CD8-positive, alpha-beta memory T cell (primary cell): ENCODE measurements at regions not wholly inside any gene's neighbourhood (a gene's known extent, or its start where the extent isn't known, plus 50 kb on each side); places are given as distances from the start of the nearest gene placed in this dataset.

ENCODE experiments used
- CTCF ChIA-PET: fragments of 350-600 bp; sonication (Branson Sonifier 250); formaldehyde crosslinking; loops from one replicate; lab custom pipeline; 2021; ENCODE audit warnings: antibody characterized with exemption; lab: Charles Lee
- POLR2A ChIA-PET: fragments of 350-600 bp; sonication (Branson Sonifier 250); formaldehyde crosslinking; loops from one replicate; lab custom pipeline; 2021; ENCODE audit warnings: antibody characterized with exemption; lab: Charles Lee
- DNase-seq, 5 donors: peaks; one replicate each; pipeline versions ENCODE4 v3.0.0 to v3.0.0-alpha.2; 2020 to 2022; ENCODE audit warnings: mixed read lengths in 1 of 5
- H3K27ac ChIP-seq: one replicate; pipeline ENCODE4 v1.7.0; 2013; ENCODE audit warnings: low read depth, mild to moderate bottlenecking, low read length, moderate library complexity
- H3K27me3 ChIP-seq: 2 replicates; pipeline ENCODE4 v1.7.0; 2013; ENCODE audit warnings: low read length, mild to moderate bottlenecking; ENCODE audit not compliant: insufficient read depth, poor library complexity, severe bottlenecking
- H3K36me3 ChIP-seq: 2 replicates; pipeline ENCODE4 v1.7.0; 2013; ENCODE audit warnings: mild to moderate bottlenecking, low read length, moderate library complexity; ENCODE audit not compliant: insufficient read depth
- H3K4me1 ChIP-seq: 2 replicates; pipeline ENCODE4 v1.7.0; 2013; ENCODE audit warnings: mild to moderate bottlenecking, low read length, moderate library complexity; ENCODE audit not compliant: insufficient read depth
- H3K4me3 ChIP-seq: 2 replicates; pipeline ENCODE4 v1.7.0; 2013; ENCODE audit warnings: mild to moderate bottlenecking, low read length
- H3K9me3 ChIP-seq: 2 replicates; pipeline ENCODE4 v1.7.0; 2013; ENCODE audit warnings: mild to moderate bottlenecking, low read length
- H3K27ac Mint-ChIP-seq, 8 donors: one replicate each; pipeline ENCODE4 v1.8.0; 2020 to 2021; ENCODE audit warnings: mixed read lengths in 8 of 8, mild to moderate bottlenecking in 6 of 8, inconsistent platforms in 3 of 8, moderate library complexity in 3 of 8
- H3K27me3 Mint-ChIP-seq, 2 donors: one replicate each; pipeline ENCODE4 v1.8.0; 2020 to 2021; ENCODE audit warnings: mixed read lengths in 2 of 2, mild to moderate bottlenecking in 1 of 2, moderate library complexity in 1 of 2
- H3K36me3 Mint-ChIP-seq, 3 donors: one replicate each; pipeline ENCODE4 v1.8.0; 2020 to 2021; ENCODE audit warnings: mixed read lengths in 3 of 3, inconsistent platforms in 1 of 3, mild to moderate bottlenecking in 1 of 3
- H3K4me1 Mint-ChIP-seq, 3 donors: one replicate each; pipeline ENCODE4 v1.8.0; 2020 to 2021; ENCODE audit warnings: mixed read lengths in 3 of 3, inconsistent platforms in 1 of 3, mild to moderate bottlenecking in 1 of 3
- H3K4me3 Mint-ChIP-seq, 7 donors: one replicate each; pipeline ENCODE4 v1.8.0; 2020 to 2021; ENCODE audit warnings: mixed read lengths in 7 of 7, mild to moderate bottlenecking in 6 of 7, moderate library complexity in 4 of 7, inconsistent platforms in 2 of 7
- H3K9me3 Mint-ChIP-seq, 5 donors: one replicate each; pipeline ENCODE4 v1.8.0; 2020 to 2022; ENCODE audit warnings: mixed read lengths in 5 of 5, mild to moderate bottlenecking in 3 of 5, moderate library complexity in 2 of 5, inconsistent platforms in 1 of 5

- Histone ChIP-seq H3K4me3 (no peak overlapping the region), H3K27me3 (no peaks in the 10 kb centered on the region), H3K4me1 (no peaks in the 10 kb centered on the region), H3K36me3 (no peaks in the 10 kb centered on the region), H3K9me3 (no peaks in the 10 kb centered on the region), H3K27ac (no peak overlapping the region)
- DNase-seq: no peak
- no peaks in the 10 kb centered on the region for H3K9me3 Mint-ChIP-seq
- no peak overlapping the region for H3K27ac Mint-ChIP-seq
- H3K27me3 Mint-ChIP-seq: peaks cover 0 to 2% of the 10 kb centered on the region in 2 donors
- H3K36me3 Mint-ChIP-seq: no peaks in the 10 kb centered on the region
- H3K4me3 Mint-ChIP-seq: no peak overlapping the region
- ChIA-PET POLR2A (no interaction called here), CTCF (no interaction called here)
- H3K4me1 Mint-ChIP-seq: no peaks in the 10 kb centered on the region
Observed at GRCh38 chr2:122072666-122073065, 317.2 kb downstream of the TSN start.

- Histone ChIP-seq H3K27me3 (no peaks in the 10 kb centered on the region), H3K27ac (no peak overlapping the region), H3K4me3 (no peak overlapping the region), H3K4me1 (no peaks in the 10 kb centered on the region), H3K9me3 (no peaks in the 10 kb centered on the region), H3K36me3 (no peaks in the 10 kb centered on the region)
- POLR2A ChIA-PET: no interaction called here
- CTCF ChIA-PET: no interaction called here
- Mint-ChIP-seq H3K27ac (no peak overlapping the region), H3K4me1 (no peaks in the 10 kb centered on the region), H3K4me3 (no peak overlapping the region), H3K27me3 (peaks cover 0 to 2% of the 10 kb centered on the region in 2 donors), H3K36me3 (no peaks in the 10 kb centered on the region), H3K9me3 (no peaks in the 10 kb centered on the region)
- no peak for DNase-seq
Observed at GRCh38 chr2:122074201-122074600, 318.8 kb downstream of the TSN start.

- CTCF ChIA-PET: no interaction called here
- POLR2A ChIA-PET: no interaction called here
- DNase-seq: no peak
- Mint-ChIP-seq H3K27me3 (peaks cover 0 to 1% of the 10 kb centered on the region in 2 donors), H3K4me3 (no peak overlapping the region), H3K9me3 (no peaks in the 10 kb centered on the region), H3K4me1 (no peaks in the 10 kb centered on the region), H3K36me3 (no peaks in the 10 kb centered on the region), H3K27ac (no peak overlapping the region)
- no peaks in the 10 kb centered on the region for H3K9me3 ChIP-seq
- H3K27me3 ChIP-seq: no peaks in the 10 kb centered on the region
- H3K4me1 ChIP-seq: no peaks in the 10 kb centered on the region
- no peak overlapping the region for H3K27ac ChIP-seq
- no peak overlapping the region for H3K4me3 ChIP-seq
- H3K36me3 ChIP-seq: no peaks in the 10 kb centered on the region
Observed at GRCh38 chr2:122075381-122075780, 319.9 kb downstream of the TSN start.

GRCh38 chr2:122077114-122077513 is 321.7 kb downstream of the TSN start:
- no peaks in the 10 kb centered on the region for H3K36me3 Mint-ChIP-seq
- no peaks in the 10 kb centered on the region for H3K9me3 Mint-ChIP-seq
- H3K27me3 Mint-ChIP-seq: peaks cover 0 to 1% of the 10 kb centered on the region in 2 donors
- H3K4me1 Mint-ChIP-seq: no peaks in the 10 kb centered on the region
- no peak overlapping the region for H3K27ac Mint-ChIP-seq
- no peaks in the 10 kb centered on the region for H3K9me3 ChIP-seq
- H3K4me3 ChIP-seq: no peak overlapping the region
- H3K27ac ChIP-seq: no peak overlapping the region
- no peaks in the 10 kb centered on the region for H3K27me3 ChIP-seq
- ChIA-PET POLR2A (no interaction called here), CTCF (no interaction called here)
- no peaks in the 10 kb centered on the region for H3K4me1 ChIP-seq
- no peak overlapping the region for H3K4me3 Mint-ChIP-seq
- DNase-seq: no peak
- H3K36me3 ChIP-seq: no peaks in the 10 kb centered on the region

GRCh38 chr2:122077771-122078170 is 322.3 kb downstream of the TSN start:
- Histone ChIP-seq H3K36me3 (no peaks in the 10 kb centered on the region), H3K4me1 (no peaks in the 10 kb centered on the region), H3K27ac (no peak overlapping the region), H3K4me3 (no peak overlapping the region), H3K27me3 (no peaks in the 10 kb centered on the region), H3K9me3 (no peaks in the 10 kb centered on the region)
- H3K4me3 Mint-ChIP-seq: no peak overlapping the region
- ChIA-PET POLR2A (no interaction called here), CTCF (no interaction called here)
- no peak overlapping the region for H3K27ac Mint-ChIP-seq
- peaks cover 0 to 2% (median 0%) of the 10 kb centered on the region in 5 donors for H3K9me3 Mint-ChIP-seq
- H3K4me1 Mint-ChIP-seq: no peaks in the 10 kb centered on the region
- no peaks in the 10 kb centered on the region for H3K27me3 Mint-ChIP-seq
- no peak for DNase-seq
- H3K36me3 Mint-ChIP-seq: no peaks in the 10 kb centered on the region

GRCh38 chr2:122078451-122078850 is 323.0 kb downstream of the TSN start:
- Histone ChIP-seq H3K27ac (no peak overlapping the region), H3K4me1 (no peaks in the 10 kb centered on the region), H3K27me3 (no peaks in the 10 kb centered on the region), H3K4me3 (no peak overlapping the region), H3K9me3 (no peaks in the 10 kb centered on the region), H3K36me3 (no peaks in the 10 kb centered on the region)
- Mint-ChIP-seq H3K4me1 (no peaks in the 10 kb centered on the region), H3K4me3 (no peak overlapping the region), H3K9me3 (peaks cover 0 to 2% (median 0%) of the 10 kb centered on the region in 5 donors), H3K27me3 (no peaks in the 10 kb centered on the region), H3K36me3 (no peaks in the 10 kb centered on the region), H3K27ac (no peak overlapping the region)
- no peak for DNase-seq
- CTCF ChIA-PET: no interaction called here
- POLR2A ChIA-PET: no interaction called here

- CTCF ChIA-PET: no interaction called here
- no peaks in the 10 kb centered on the region for H3K4me1 Mint-ChIP-seq
- no peak overlapping the region for H3K4me3 Mint-ChIP-seq
Observed at GRCh38 chr2:122079844-122080243, 324.4 kb downstream of the TSN start.

GRCh38 chr2:122080316-122080715 is 324.9 kb downstream of the TSN start:
- CTCF ChIA-PET: no interaction called here
- POLR2A ChIA-PET: no interaction called here
- no peaks in the 10 kb centered on the region for H3K4me1 Mint-ChIP-seq

More at GRCh38 chr2:122079844-122080243, 324.4 kb downstream of the TSN start:
- Mint-ChIP-seq H3K36me3 (no peaks in the 10 kb centered on the region), H3K9me3 (peaks cover 0 to 2% (median 0%) of the 10 kb centered on the region in 5 donors), H3K27me3 (no peaks in the 10 kb centered on the region), H3K27ac (no peak overlapping the region)
- Histone ChIP-seq H3K27me3 (no peaks in the 10 kb centered on the region), H3K36me3 (no peaks in the 10 kb centered on the region), H3K9me3 (no peaks in the 10 kb centered on the region), H3K4me1 (no peaks in the 10 kb centered on the region), H3K27ac (no peak overlapping the region), H3K4me3 (no peak overlapping the region)
- DNase-seq: no peak
- POLR2A ChIA-PET: no interaction called here

DNA sequence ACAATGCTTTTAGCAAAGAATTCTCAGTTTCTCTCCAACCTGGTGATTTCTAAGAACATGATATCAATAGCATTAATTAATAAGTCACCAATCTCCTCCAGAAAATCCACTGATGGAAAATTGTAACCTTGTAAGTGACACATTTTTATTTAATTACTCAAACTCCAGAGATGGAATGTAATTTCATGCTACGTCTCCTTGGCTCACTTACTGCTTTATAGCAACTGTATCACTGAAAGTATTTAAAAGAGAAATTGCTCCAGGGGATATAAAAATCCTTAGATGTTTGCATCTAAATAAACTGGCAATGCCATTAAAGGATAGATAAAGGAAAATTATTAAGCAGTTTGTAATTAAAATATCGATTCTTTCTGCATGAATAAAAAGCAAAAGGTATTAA is 325.4 kb downstream of the TSN start:
- Mint-ChIP-seq H3K4me1 (no peaks in the 10 kb centered on the region), H3K9me3 (peaks cover 0 to 2% (median 0%) of the 10 kb centered on the region in 5 donors), H3K4me3 (no peak overlapping the region), H3K27ac (no peak overlapping the region), H3K27me3 (no peaks in the 10 kb centered on the region), H3K36me3 (no peaks in the 10 kb centered on the region)
- no peak overlapping the region for H3K4me3 ChIP-seq
- no peak for DNase-seq
- no peaks in the 10 kb centered on the region for H3K4me1 ChIP-seq
- no peak overlapping the region for H3K27ac ChIP-seq
- ChIA-PET POLR2A (no interaction called here), CTCF (no interaction called here)
- H3K36me3 ChIP-seq: no peaks in the 10 kb centered on the region
- no peaks in the 10 kb centered on the region for H3K27me3 ChIP-seq
- H3K9me3 ChIP-seq: no peaks in the 10 kb centered on the region

More at GRCh38 chr2:122080316-122080715, 324.9 kb downstream of the TSN start:
- no peaks in the 10 kb centered on the region for H3K27me3 Mint-ChIP-seq
- Histone ChIP-seq H3K4me3 (no peak overlapping the region), H3K9me3 (no peaks in the 10 kb centered on the region), H3K36me3 (no peaks in the 10 kb centered on the region), H3K27ac (no peak overlapping the region), H3K4me1 (no peaks in the 10 kb centered on the region), H3K27me3 (no peaks in the 10 kb centered on the region)
- H3K4me3 Mint-ChIP-seq: no peak overlapping the region
- no peak for DNase-seq
- H3K9me3 Mint-ChIP-seq: peaks cover 0 to 2% (median 0%) of the 10 kb centered on the region in 5 donors
- H3K27ac Mint-ChIP-seq: no peak overlapping the region
- H3K36me3 Mint-ChIP-seq: no peaks in the 10 kb centered on the region
